Urinary bladder (tissue), 3 donors: ENCODE measurements at regions not wholly inside any gene's neighbourhood (a gene's known extent, or its start where the extent isn't known, plus 50 kb on each side); places are given as distances from the start of the nearest gene placed in this dataset.
"Not testable (repeated sequence)": the region's sequence is repeated elsewhere in the genome, so short reads cannot be mapped to it uniquely, and the experiment has no call there.

Experiments
- DNase-seq: peaks from one replicate; pipeline ENCODE4 v3.0.0-alpha.2; 2015; ENCODE audit errors: extremely low spot score
- H3K27ac ChIP-seq: one replicate; pipeline ENCODE4 v1.5.1; 2013; ENCODE audit warnings: low read depth, mild to moderate bottlenecking, moderate library complexity
- H3K36me3 ChIP-seq: one replicate; pipeline ENCODE4 v1.6.1; 2013; ENCODE audit warnings: mild to moderate bottlenecking, moderate library complexity; ENCODE audit not compliant: insufficient read depth
- H3K4me1 ChIP-seq: one replicate; pipeline ENCODE4 v1.6.1; 2013; ENCODE audit warnings: mild to moderate bottlenecking, moderate library complexity; ENCODE audit not compliant: insufficient read depth
- H3K4me3 ChIP-seq: one replicate; pipeline ENCODE4 v1.5.1; 2013; ENCODE audit warnings: low read depth, low read length
- WGBS: extraction: QIAGEN DNeasy Blood & Tissue Kit; methylation state at CpG from one replicate; pipeline ENCODE4 v1.1.7; 2013; 5-methylcytosine and 5-hydroxymethylcytosine counted together
- donor health status: healthy with polysubstance abuse.
- donor health status: healthy.

DNA sequence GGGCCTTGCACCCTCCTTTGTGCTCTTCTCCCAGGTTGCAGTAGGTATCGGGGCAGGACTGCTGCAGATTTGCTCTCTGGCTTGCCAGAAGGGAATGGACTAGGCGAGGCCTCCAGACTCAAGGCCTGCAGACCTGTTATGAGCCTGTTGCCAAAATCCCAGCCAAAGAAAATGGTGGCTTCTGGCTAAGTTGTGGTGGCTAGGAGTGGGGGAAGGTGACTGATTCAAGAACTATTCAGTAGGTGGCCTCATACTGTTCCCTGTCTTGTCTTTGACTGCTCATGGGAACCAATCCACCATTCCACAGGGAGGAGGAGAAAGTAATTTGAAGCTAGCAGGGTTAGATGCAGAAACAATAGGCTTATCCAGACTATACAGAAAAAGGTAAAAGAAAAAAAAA is 380.4 kb upstream of the PROK2 start:
- Histone ChIP-seq H3K36me3 (no peaks in the 10 kb centered on the region), H3K27ac (no peak overlapping the region), H3K4me1 (no peaks in the 10 kb centered on the region), H3K4me3 (no peak overlapping the region)
- DNase-seq, result no peak
- WGBS, result 97% methylated on average over 2 of the region's 2 CpGs

DNA sequence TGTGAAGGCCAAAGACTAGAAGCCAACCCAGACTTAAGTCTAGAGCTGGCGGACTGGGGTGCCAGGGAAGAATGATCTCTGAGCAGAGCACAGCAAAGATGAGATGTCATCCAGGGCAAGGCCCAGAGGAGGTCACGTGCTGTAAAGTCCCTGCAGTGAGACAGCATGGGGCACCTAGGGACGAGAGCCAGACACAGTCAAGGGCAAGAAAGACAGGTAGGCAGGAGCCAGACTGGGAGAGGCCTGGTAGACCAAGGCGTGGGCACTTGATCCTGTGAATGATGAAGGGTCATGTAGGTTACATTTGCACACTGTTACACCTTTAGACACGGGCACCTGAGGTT is 379.7 kb upstream of the PROK2 start:
- H3K4me3 ChIP-seq, result no peak overlapping the region
- DNase-seq, result no peak
- 93% methylated on average over 5 of the region's 5 CpGs for WGBS

DNA sequence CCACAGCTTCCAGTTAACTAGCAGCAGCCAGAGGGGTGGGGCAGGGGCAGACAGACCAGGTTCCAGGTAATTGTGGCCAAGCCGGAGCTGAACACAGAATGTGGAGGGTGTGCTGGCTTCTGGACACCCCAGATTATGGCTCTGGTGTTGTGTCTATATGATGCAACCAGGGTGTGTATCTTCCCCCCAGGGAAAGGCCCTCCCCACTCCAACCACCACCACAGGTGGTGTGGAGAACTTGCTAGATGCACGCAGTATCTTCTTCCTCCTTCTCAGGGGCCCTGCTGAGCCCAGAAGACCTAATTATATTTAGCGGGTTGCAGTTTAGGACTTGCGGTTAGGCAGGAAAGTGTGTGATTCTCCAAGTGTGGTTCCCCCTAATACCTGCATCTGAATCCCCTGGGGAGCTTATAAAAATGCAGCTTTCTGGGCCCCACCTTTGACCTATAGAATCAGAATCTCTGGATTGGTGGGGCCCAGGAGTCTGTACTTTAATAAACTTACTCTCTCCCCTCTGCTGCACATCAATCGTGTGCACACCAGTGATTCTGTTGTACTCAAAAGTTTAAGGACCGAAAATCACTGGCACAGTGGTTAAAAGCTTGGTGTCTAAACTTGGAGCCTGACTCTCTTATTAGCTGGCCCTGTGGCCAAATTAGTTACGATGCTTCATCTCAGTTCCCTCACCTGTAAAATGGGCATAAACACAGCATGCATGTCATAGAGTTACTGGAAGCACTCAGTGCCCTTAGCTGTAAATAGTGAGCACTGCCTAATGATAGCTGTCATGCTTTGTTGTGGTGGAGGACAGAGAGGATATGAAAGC is 379.1 kb upstream of the PROK2 start:
- H3K27ac ChIP-seq, result no peak overlapping the region
- H3K36me3 ChIP-seq, result no peaks in the 10 kb centered on the region
- no peaks in the 10 kb centered on the region for H3K4me1 ChIP-seq
- WGBS, result 95% methylated on average over 7 of the region's 7 CpGs
- H3K4me3 ChIP-seq, result no peak overlapping the region
- no peak for DNase-seq

More for the DNA sequence above, 379.7 kb upstream of the PROK2 start:
- Histone ChIP-seq H3K4me1 (no peaks in the 10 kb centered on the region), H3K36me3 (no peaks in the 10 kb centered on the region), H3K27ac (no peak overlapping the region)

DNA sequence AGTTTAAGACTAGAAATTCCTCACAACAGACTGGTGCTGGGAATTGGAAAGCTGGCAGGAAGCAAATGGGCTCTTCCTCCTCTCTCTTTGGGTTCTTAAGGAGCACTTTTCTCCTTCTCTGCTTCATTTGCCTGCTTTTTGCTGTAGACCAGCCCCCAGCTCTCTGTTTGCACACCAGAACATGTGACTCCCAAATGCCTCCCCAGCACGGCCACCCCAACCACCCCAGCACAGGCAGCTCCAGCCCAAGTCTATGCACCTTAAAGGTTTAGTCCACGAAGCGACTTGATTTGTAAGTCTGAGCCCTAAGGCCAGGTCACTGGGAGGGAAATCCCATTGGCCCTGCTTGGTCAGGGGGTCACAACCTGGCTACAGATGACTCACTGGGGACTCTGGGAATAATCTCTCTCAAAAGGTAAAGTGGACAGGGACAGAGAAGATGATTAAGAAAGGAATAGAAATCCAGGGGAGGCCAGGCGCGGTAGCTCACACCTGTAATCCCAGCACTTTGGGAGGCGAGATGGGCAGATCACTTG is 377.8 kb upstream of the PROK2 start:
- Histone ChIP-seq H3K36me3 (no peaks in the 10 kb centered on the region), H3K4me1 (no peaks in the 10 kb centered on the region), H3K27ac (no peak overlapping the region), H3K4me3 (no peak overlapping the region)
- WGBS, result 90% methylated on average over 6 of the region's 6 CpGs
- DNase-seq, result no peak

DNA sequence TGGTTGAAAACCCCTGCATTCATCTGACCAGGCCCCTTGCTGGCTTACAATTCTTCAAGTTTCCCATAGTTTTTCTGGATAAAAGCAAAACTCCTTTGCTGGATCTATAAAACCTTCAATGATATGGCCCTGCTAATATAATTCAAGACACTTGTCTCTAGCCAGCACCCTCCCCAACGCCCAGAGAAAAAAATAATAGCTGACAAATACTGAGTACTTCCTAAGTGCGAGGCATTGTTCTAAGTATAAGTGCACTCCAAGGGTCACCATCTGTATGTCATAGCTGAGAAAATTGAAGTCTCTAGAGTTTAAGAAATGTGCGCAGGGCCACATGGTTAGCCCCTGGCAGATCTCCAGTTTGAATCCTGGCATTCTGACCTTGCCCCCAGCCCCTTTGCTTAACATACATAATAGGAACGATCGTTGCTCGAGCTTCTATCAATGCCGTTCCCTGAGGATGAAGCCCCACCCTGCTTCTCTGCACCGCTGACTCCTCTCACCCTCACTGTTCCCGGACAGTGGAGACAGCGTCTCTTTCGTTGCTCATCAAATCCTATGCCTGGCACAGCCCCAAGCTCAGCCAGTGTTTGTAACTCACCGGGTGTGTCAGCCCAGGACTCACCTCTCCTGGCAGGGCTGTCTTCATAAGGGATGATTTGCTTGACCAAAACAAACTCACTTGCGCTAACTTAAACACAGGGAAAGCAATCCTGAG is 377.1 kb upstream of the PROK2 start:
- Histone ChIP-seq H3K36me3 (no peaks in the 10 kb centered on the region), H3K4me1 (no peaks in the 10 kb centered on the region), H3K4me3 (no peak overlapping the region), H3K27ac (no peak overlapping the region)
- DNase-seq, result no peak
- WGBS, result 31% methylated on average over 13 of the region's 13 CpGs

DNA sequence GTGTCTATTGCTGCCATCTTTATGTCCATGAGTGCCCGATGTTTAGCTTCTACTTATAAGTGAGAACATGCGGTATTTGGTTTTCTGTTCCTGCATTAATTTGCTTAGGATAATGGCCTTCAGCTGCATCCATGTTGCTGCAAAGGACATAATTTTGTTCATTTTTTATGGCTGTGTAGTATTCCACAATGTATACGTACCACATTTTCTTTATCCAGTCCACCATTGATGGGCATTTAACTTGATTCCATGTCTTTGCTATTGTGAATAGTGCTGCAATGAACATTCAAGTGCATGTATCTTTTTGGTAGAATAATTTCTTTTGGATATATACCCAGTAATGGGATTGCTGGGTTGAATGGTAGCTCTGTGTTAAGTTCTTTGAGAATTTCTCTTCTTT is 376.3 kb upstream of the PROK2 start:
- H3K27ac ChIP-seq, H3K4me3 ChIP-seq, H3K36me3 ChIP-seq, DNase-seq, H3K4me1 ChIP-seq: not testable (repeated sequence)
- WGBS, result 97% methylated on average over 3 of the region's 3 CpGs

DNA sequence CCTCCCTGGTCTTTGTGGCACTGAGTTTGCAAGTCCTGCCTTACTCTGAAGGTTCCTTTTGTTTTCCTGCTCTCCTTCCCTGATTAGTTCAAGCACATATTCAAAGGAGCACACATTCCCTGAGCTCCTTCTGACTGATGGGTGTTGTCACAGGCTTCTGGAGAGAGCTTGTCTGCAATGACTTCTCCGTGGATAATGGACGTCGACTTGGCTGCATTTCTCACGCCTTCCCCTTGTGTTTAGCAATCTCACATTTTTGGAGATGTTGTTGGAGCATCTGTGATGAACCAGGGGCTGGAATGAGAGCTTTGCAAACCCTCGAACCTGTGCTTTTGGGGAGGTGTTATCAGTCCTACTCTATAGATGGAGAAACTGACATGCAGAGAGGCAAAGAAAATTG is 375.4 kb upstream of the PROK2 start:
- Histone ChIP-seq H3K4me3 (no peak overlapping the region), H3K4me1 (no peaks in the 10 kb centered on the region), H3K27ac (no peak overlapping the region), H3K36me3 (no peaks in the 10 kb centered on the region)
- 78% methylated on average over 5 of the region's 5 CpGs for WGBS
- DNase-seq, result no peak

DNA sequence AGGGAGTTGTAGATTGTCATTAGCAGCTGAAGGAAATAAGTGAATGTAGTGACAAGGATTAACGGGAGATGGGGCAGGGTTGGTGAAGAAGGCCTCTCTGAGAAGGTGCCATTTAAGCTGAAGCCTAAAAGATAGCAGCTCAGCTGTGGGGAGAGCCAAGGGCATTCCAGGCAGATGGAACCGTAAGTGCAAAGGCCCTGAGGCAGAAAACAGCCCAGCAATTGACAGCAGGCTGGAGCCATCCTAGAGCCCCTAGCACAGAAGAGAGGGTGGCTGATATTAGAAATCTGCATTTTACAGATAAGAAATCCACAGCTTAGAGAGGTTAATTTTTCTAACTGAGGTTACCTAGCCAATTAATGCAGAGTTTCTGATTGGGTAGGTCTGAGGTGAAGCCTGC is 374.5 kb upstream of the PROK2 start:
- Histone ChIP-seq H3K4me3 (no peak overlapping the region), H3K4me1 (no peaks in the 10 kb centered on the region), H3K36me3 (no peaks in the 10 kb centered on the region), H3K27ac (no peak overlapping the region)
- WGBS, result 99% methylated on average over 2 of the region's 2 CpGs
- DNase-seq, result no peak

DNA sequence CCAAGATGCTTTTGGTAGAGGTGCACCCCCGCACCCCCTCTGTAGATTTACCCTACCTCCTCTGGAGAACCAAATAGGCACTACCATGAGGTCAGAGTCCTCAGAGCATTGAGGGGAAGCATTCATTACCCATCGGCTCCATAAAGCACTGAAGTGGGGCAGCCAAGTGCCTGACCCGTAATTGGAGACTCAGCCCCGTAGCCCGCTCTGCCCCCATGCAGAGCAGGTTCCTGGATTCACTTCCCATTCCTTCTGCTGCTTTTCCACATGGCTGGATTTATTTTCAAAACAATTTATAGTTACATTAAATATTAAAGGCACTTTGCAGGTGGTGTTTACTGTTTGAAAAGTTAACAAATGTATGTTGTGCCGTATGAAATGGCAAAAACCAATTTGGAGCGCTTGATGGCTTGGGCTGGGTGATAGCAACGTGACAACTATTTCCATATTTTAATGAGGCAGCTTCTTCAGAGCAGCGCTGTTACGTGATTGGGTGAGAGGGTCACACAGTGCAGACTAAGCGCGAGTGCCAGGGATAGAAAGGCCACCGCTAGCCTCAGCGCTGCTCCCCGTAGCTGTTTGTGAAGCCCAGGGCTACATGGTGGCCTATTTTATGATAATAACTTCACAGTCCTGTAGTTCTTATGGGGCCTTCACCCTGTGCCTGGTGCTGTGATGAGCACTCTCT is 373.8 kb upstream of the PROK2 start:
- Histone ChIP-seq H3K4me1 (no peaks in the 10 kb centered on the region), H3K36me3 (no peaks in the 10 kb centered on the region), H3K4me3 (no peak overlapping the region), H3K27ac (no peak overlapping the region)
- WGBS, result 93% methylated on average over 15 of the region's 15 CpGs
- DNase-seq, result no peak

DNA sequence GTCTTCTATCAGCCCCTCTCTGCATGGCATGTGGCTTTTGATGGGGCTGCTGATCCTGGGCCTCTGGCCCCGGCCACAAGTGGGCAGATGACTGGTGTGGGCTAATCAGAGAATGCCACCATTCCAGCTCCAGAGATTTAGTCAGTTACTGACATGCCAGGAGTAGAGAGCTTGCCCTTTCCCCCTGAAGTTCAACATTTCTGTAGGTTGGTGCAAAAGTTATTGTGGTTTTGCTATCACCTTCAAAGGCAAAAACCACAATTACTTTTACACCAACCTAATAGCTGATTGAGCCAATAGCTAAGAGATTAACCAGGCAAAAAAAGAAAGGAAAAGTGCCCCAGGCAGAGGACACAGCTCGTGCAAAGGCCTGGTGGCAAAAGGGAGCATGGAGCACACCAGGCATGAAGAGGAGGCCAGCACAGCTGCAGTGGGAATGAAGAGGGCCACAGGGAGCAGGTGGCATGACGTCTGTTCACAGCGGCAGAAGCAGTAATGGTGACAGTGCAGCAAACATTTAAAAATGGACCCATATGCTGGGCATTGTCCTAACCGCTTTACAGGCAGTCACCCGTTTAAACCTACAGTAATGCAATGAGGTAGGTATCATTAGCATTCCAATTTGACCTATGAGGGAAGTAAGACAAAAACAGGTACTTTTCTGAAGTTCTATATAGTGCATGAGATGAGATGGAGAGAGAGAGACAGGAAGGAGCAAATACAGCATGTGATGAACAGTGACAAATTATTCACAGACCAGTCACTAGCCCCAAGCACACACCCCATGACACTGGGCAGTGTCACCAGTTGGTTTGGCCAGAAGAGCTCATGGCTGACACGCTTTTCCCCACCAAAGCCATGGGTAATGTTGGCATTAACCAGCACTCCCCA is 373.0 kb upstream of the PROK2 start:
- H3K27ac ChIP-seq, result no peak overlapping the region
- WGBS, result 93% methylated on average over 7 of the region's 7 CpGs
- DNase-seq, result no peak
- H3K4me1 ChIP-seq, result no peaks in the 10 kb centered on the region
- H3K4me3 ChIP-seq, result no peak overlapping the region
- H3K36me3 ChIP-seq, result no peaks in the 10 kb centered on the region

DNA sequence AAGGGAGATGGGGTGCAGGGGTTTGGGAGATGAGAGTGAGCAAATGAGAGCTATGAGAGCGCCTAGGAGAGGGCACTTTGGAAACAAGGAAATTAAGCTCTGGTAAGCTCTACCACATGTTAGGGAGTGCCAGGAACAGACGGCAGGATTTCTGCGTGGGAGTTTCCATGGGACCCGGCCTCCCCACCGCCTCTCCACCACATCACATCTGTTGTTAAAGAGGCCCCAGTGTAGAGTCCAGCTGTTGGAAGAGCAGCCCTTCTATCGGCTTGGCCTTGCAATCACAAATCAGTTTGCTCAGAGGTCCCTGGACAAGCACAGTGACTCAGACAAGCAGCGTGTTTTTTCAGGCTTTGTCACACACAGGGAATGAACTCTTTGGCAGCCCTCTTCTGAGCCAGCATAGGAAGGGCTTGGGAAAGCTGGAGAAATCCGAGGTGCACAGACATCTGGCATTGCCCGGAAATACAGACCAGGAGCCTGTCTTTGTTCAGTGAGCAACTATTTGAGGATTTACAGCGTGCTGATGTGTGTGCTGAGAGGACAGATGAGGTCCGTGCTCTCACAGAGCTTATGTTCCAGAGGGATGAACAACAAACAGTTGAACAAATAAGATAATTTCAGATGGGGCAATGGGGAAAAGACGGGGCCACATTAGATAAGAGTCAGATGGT is 370.6 kb upstream of the PROK2 start:
- peak overlapping the region; percentile 41 for H3K27ac ChIP-seq
- DNase-seq, result peak; percentile 41
- H3K36me3 ChIP-seq, result no peaks in the 10 kb centered on the region
- no peak overlapping the region for H3K4me3 ChIP-seq
- WGBS, result 22% methylated on average over 12 of the region's 12 CpGs
- no peaks in the 10 kb centered on the region for H3K4me1 ChIP-seq

DNA sequence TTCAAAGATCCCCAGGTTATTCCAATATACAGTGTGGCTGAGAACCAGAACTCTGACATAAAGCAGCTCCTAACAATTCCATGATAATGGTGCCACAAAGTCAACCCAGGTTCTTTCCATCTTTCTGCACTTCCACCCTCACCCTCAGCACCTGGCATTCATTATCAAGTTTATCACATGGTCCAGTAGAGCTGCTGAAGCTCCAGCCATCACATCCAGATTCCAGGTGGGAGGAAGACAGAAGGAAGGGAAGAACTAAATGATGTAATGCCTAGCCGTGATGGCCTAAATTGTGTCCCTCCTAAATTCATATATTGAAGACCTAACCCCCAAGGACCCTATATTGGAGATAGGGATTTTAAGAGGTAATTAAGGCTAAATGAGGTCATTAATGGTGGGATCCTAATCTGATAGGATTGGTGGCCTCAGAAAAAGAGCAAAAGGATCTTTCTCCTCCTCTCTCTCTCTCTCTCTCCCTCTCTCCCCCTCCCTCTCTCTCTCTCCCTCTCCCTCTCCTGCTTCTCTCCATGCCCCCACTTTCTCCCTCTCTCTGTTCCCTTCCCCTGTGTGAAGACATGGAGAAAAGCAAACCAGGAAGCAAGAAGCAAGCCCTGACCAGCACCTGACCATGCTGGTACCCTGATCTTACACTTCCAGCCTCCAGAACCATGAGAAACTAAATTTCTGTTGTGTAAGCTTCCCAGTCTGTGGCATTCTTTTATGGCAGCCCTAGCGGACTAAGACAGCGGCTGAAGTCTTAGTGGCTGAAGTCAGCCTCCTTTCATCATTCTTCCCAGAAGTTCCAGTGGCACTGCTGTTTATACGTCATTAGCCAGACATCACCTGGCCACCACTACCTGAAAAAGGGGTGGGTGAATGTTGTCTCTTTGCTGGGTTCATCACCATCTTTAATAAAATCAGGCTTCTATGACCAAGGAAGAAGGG is 369.7 kb upstream of the PROK2 start:
- H3K4me3 ChIP-seq, result no peak overlapping the region
- 70% methylated on average over 4 of the region's 4 CpGs for WGBS
- H3K27ac ChIP-seq, result peak overlapping the region; percentile 59
- H3K4me1 ChIP-seq, result no peaks in the 10 kb centered on the region
- DNase-seq, result no peak
- H3K36me3 ChIP-seq, result no peaks in the 10 kb centered on the region
